Stimulated activated CD8-positive, alpha-beta memory T cell treated with anti-CD3 and anti-CD28 coated beads, Interleukin-7, amount 100 ng/mL, for 48 hours (primary cell): ENCODE measurements at regions not wholly inside any gene's neighbourhood (a gene's known extent, or its start where the extent isn't known, plus 50 kb on each side); places are given as distances from the start of the nearest gene placed in this dataset.
"Not testable (repeated sequence)": the region's sequence is repeated elsewhere in the genome, so short reads cannot be mapped to it uniquely, and the experiment has no call there.

Experiments used
- DNase-seq, 2 donors: peaks; one replicate each; pipeline ENCODE4 v3.0.0-alpha.2; 2020; ENCODE audit warnings: low read depth in 1 of 2; ENCODE audit errors: extremely low read depth in 1 of 2

DNA sequence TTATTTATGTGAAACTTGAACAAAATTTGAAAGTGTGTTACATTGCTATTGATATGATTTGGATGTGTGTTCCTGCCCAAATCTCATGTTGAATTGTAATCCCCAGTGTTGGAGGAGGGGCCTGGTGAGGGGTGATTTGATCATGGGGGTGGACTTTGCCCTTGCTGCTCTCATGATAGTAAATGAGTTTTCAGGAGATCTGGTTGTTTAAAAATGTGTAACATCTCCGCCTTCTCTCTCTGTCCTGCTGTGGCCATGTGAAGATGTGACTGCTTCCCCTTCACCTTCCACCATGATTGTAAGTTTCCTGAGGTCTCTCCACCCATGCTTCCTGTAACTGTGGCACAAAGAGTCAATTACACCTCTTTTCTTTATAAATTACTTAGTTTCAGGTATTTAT is 1731.0 kb downstream of the SLITRK5 start:
- no peak for DNase-seq

DNA sequence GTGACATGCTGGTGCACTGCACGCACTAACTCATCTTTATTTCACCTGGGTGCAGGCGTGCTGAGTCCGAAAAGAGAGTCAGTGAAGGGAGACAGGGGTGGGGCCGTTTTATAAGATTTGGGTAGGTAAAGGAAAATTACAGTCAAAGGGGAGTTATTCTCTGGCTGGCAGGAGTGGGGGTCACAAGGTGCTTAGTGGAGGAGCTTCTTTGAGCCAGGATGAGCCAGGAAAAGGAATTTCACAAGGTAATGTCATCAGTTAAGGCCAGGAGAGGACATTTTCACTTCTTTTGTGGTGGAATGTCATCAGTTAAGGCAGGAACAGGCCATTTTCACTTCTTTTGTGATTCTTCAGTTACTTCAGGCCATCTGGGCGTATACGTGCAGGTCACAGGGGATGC is 1734.9 kb downstream of the SLITRK5 start:
- not testable (repeated sequence) for DNase-seq

DNA sequence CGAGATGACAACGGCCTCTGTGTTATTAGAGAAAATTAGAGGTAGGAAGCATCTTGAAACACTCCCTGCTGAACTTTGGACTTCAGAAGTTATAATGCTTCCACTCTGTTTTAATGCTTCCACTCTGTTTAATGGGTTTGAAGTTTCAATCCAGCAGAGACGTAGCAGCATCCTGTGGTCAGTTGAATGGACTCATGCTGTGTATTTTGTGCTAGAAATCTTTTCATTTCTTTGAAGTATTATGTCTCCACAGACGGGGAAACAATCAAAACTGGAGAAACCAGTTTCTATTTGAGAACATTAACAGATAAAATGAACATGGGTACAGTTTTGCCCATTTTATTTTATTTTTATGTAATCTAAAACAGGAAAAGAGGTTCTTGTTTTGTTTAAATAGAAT is 1736.2 kb downstream of the SLITRK5 start:
- DNase-seq = no peak

DNA sequence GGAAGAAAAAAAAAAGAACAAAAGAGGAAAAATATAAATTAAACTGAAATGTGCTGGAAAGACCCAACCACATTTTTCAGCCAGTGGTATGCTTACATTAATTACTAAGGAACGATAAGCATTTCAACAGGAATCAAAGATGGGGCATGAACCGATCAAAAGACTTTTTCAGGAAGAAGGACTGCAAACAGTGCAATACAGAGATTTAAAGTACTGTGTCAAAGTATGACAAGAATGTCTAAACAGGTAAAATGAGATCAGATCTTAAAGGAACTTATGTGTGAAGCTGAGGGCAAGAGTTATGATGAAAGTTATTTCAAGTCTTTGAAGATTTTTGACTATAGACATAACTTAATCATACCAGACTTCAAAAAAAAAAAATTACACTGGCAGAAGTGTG is 1761.8 kb downstream of the SLITRK5 start:
- DNase-seq = no peak

DNA sequence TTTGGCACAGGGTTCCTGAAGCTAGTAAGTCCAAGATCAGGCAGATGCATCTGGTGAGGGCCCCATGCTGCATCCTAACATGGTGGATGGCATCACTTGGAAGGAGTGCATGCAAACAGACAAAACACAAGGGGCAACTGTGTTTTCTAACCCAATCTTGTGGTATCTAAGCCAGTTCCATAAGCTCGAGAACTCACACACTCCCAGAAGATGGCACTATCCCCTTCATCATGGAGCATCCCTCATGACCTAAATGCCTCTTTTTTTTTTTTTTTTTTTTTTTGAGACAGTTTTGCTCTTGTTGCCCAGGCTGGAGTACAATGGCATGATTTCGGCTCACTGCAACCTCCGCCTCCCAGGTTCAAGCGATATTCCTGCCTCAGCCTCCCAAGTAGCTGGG is 1763.5 kb downstream of the SLITRK5 start:
- DNase-seq = not testable (repeated sequence)

DNA sequence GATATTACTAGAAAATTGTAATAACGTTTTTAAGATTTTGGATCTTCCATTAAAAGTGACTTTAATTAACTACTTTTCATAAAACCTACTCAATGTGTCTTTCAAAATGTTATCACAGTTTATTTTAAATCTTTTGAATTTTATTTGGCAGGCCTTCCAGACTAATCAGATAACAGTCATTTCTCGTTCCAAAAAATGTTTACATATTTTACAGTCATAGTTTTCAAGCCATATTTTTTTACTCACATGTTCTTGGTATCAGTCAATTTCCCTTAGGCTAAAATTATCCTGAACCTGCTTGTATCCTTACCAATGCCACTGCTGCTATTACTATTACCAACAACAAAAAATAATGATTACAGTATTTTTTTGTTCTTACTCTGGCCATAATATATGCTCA is 1783.5 kb downstream of the SLITRK5 start:
- no peak for DNase-seq

DNA sequence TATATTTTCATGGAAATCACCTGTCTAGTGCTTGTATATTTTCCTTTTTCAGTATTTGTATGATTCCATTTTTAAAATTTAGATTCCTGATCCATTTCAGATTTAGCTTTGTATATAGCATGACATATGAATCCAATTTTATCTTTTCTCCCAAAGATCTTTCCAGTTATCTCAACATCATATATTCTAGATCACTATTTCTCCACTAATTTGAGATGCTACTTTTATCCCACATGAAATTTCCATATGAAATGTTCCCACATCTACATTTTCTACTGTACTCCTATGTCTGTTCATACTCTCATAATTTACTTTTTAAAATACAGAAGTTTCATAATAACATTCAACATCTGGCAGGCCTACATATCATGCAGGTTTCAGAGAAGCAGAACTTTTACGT is 1784.1 kb downstream of the SLITRK5 start:
- no peak for DNase-seq

DNA sequence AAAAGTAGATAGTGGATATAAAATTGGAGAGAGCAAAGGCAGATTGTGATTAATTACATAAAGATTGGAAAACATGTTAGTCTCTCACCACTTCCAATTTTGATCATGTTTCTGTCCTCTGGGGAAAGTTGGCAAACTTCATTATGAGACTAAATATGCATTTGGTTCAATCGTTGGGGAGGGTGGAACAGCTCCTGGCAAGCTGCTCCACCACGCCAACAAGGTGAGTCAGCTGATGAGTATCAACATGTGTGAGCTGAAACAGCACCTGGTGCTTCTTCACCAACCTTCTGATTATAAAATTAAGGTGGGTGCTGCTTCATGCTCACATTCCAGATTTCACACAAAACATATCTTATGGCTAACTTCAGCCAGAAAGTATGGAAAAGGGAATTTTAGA is 1784.6 kb downstream of the SLITRK5 start:
- DNase-seq = no peak

DNA sequence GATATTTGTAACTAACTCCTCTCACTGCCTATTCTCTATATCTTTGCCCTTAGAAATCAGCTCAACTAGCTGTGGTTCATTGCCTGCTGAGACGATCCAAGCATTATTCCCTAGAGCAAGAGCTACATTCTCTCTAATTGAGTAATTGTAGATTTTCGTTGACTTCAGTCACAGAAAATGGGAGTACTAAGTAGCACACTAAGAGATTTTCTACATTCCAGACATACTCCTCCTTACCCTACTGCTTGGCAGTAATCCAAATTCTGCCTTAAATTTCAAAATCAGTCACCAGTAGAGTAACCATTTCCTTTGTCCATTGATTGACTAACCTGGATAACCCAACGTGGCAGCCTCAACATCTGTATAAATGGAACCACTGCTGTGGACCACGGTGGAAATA is 1786.8 kb downstream of the SLITRK5 start:
- DNase-seq = no peak

DNA sequence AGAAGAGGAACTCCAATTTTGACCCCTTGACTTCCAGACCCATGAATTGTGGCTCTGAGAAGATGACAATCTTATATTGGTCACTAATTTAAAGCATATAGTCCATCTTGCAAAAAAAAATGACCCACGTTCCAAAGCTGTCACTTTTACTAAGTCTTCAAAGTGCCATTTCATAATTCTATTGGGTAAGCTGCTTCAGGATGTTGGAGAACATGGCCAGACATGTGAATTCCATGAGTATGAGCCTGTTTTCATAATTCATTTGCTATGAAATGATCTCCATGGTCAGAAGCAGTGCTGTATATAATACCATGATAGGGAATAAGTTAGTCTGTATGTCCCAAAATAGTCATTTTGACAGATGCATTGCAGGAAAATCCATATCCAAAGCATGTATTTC is 1787.3 kb downstream of the SLITRK5 start:
- DNase-seq = no peak

DNA sequence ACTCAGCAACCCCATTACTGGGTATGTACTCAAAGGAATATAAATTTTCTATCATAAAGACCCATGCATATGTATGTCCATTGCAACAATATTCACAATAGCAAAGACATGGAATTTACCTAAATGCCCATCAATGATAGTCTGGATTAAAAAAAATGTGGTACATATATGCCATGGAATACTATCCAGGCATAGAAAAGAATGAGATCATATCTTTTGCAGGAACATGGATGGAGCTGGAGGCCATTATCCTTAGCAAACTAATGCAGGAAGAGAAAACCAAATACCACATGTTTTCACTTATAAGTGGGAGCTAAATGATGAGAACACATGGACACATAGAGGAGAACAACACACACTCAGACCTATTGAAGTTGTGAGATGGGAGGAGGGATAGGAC is 1789.7 kb downstream of the SLITRK5 start:
- DNase-seq = not testable (repeated sequence)

DNA sequence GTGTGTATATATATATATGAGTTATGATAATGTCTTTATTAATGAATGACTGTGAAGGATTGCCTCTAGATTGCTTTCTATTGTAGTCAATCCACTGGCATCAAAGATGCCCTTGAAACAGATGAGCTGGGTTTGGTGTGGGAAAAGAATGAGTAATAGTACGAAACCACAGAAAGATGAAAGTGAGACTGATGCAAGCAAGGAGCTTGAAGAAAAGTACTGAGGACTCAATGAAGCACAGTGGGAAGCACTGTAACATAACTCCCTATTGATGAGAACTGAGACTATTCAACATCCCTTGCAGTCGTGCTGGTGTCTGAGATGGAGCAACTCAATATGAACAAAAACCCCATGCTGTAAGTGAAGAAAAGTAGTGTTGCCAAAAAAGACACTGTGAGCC is 1794.2 kb downstream of the SLITRK5 start:
- DNase-seq = no peak

DNA sequence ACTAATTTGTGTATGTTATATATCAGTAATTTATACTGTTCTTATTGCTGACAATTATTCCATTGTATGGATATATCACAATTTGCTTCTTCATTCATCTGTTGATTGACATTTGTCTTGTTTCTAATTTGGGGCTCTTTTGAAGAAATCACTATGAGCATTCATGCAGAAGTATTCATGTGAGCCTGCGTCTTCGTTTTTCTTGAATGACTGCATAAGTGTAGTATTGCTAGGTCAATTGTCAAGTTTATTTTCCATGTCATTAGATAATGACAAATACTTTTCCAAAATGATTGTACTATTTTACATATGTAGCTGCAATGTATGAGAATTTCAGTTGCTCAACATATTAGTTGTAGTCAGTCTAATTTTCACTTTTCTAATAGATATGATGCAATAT is 1796.9 kb downstream of the SLITRK5 start:
- no peak for DNase-seq

DNA sequence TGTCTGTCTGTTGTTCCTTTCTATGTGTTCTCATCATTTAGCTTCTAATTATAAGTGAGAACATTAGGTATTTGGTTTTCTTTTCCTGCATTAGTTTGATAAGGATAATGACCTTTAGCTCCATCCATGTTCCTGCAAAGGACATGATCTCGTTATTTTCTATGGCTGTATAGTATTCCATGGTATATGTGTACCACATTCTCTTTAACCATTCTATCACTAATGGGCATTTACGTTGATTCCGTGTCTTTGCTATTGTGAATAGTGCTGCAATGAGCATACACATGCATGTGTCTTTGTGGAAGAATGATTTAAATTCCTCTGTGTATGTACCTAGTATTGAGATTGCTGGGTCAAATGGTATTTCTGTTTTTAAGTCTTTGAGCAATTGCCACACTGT is 1799.7 kb downstream of the SLITRK5 start:
- DNase-seq = no peak

DNA sequence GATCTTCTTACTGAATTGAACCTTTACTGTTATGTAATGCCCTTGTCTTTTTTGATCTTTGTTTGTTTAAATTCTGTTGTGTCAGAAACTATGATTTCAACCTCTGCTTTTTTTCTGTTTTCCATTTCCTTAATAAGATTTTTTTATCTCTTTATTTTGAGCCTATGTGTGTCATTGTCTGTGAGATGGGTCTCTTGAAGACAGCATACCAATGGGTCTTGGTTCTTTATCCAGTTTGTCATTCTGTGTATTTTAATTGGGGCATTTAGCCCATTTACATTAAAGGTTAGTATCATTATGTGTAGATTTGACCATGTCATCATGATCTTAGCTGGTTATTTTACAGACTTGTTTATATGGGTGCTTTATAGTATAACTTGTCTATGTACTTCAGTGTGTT is 1803.3 kb downstream of the SLITRK5 start:
- DNase-seq = no peak

DNA sequence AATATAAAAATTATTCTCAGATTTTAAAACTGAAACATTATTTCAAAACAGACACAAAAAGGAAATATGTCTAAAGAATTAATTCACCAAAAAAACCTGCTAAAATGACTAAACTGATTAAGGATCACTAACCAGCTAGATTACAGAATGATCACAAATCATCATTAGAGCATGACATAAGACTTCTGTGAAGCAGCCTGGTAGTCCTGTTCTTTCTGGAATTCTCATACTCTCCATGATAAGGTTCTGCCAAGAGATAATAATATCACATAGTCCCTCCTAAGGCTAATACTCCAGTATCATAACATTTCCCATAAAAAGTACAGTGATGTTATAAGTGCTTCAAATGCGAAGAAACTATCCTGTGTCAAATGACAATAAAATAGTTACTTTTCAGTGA is 1814.9 kb downstream of the SLITRK5 start:
- DNase-seq = no peak

DNA sequence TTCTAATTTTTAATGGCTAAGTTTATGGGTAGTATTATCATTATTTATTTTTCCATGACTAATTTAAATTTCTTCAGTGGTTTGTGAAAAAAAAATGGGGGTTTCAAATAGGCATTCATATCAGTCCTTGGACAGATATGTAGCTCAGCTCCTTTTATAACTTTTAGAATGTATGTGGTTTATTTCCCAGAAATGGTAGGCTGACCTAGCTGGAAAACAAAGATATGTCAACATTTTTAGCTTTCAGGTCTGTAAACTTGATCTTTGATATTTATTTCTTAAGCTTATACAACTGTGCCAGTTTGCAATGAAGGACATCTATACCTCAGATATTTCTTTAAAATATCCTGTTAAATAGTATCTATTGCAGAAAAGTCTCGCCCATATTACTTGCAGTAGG is 1815.5 kb downstream of the SLITRK5 start:
- DNase-seq = no peak

DNA sequence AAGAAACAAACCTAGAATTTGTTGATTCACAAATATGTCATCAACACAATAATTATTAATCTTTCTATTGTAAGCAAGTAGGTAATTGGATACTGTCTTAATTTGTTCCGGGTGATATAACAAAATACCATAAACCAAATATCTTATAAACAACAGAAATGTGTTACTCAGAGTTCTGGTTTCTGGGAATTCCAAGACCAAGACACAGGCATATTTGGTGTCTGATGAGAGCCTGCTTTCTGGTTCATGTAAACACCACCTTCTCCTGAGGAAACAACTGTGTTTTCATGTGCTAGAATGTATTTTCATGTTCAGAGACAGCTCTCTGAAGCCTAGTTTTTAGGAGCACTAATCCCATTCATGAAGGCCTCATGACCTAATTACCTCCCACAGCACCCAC is 1819.5 kb downstream of the SLITRK5 start:
- DNase-seq = no peak

DNA sequence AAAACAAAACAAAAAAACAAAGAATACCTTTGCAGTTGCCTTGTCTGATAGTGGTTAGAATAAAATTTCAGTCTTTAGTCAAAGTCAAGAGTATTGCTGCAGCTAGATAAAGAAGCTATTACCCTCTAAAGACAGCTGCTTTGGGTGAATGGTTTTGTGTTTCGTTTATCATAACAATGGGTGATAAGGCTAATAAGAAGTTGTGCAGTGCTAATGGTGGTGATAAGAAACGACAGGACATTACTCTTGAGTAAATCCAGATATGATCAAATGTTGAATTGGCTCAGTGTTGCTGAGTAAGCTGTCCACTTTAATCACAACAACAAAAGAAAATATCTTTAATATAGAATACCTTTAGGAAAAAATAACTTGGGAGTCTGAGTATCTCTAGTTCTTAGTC is 1825.3 kb downstream of the SLITRK5 start:
- no peak for DNase-seq

DNA sequence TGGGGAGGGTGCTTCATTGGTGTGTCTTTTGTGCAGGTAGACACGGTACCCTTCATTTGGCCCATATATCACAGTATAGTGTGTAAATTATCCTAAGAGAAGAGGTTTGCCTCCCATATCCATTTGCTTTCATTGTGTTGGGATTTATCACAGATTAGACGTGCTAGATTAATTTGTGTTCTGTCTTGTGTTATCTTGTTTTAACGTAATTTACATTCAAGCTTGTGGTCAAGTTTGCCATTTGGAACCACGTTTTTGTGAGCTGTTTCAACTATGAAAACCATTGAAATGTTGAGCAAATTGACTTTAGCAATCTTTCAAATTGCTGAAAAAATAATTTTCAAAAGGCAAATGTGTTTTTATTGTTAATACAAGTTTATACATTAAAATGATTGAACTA is 1826.5 kb downstream of the SLITRK5 start:
- DNase-seq = no peak

DNA sequence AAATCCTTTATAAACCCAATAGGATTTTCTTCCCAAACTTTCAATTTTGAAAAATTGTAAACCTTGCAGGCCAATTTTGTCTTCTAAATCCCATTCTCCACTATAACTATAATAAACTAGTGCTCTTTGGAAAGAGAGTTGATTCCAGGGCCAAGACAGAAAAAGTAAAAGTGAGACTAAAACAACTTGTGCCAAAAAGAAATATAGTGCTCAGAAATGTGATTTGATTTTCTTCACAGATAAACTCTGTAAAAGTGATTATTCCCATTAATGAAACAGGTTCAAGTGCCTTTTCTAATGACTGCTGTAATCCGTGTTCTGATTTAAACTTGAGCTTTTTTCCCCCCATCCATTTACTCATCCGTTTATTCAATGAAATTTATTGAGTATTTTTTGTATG is 1831.1 kb downstream of the SLITRK5 start:
- DNase-seq = no peak

DNA sequence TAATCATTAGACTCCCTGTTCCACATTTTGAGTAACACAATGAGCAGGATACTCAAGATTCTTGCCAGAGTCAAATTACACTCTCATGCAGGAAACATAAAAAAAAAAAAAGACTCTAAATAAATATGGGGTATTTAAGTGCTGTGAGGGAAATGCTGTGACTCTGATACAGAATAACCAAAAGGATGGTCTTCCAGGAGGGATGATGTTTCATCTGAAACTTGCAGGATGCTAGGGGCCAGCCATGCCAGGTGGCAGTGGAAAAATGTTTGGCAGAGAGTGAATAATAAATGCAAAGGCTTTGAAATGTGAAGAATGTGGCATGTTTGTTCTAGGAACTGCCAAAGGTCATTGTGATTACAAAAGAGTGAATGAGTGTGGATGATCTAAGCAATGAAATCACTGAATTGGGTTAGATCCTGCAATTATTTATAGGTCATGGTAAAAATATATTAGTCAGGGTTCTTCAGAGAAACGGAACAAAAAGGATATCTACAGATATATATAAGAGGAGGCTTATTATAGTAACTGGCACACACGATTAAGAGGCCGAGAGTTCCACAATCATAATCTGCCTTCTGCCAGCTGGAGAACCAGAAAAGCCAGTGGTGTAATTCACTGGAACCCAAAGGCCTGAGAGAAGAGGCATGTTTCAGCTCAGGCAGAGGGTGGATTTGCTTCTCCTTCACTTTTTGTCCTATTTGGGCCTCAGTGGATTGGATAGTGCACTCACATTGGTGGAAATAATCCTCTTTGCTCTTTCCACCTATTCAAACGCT is 1832.8 kb upstream of the MIR17HG start:
- DNase-seq = no peak

DNA sequence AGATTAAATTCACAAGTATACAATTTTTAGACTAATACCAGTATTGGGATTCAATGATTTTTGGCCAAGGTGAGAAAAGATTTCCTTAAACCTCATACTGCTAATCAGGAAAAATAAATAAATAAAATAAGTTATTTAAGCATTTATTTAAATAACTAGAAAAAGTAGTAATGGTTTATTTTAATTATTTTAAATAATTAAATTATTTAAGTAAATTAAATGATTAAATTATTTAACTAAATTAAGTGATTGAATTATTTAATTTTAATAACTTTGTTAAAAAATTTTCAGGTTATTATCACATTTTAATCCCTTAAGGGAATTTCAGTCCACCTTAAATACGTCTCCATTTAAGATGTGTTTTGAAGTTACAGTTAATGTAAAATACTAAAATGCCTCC is 1831.5 kb upstream of the MIR17HG start:
- no peak for DNase-seq
